Upper lobe of left lung (tissue), 4 donors: ENCODE measurements at regions not wholly inside any gene's neighbourhood (a gene's known extent, or its start where the extent isn't known, plus 50 kb on each side); places are given as distances from the start of the nearest gene placed in this dataset.

Source experiments
- CTCF ChIP-seq, 6 experiments: fragments of 450-650 bp in 4 of 6; fragments of 200-600 bp in 2 of 6; sonication (generic) in 2 of 6; IDR thresholded peaks; one replicate each; pipeline ENCODE4 v1.5.1; 2016 to 2019; ENCODE audit warnings: antibody characterized with exemption in 6 of 6
- EP300 ChIP-seq, 4 donors: sonication (generic); formaldehyde crosslinking; IDR thresholded peaks; one replicate each; pipeline ENCODE4 v1.5.1; 2017; ENCODE audit warnings: antibody characterized with exemption in 4 of 4, control low read depth in 2 of 4
- POLR2A ChIP-seq, 4 donors: fragments of 450-650 bp; IDR thresholded peaks; one replicate each; pipeline ENCODE4 v1.5.1; 2016 to 2017; ENCODE audit warnings: antibody characterized with exemption in 4 of 4, mild to moderate bottlenecking in 2 of 4
- POLR2AphosphoS5 ChIP-seq, 2 donors: sonication (generic); formaldehyde crosslinking; IDR thresholded peaks; one replicate each; pipeline ENCODE4 v1.5.1; 2017; ENCODE audit warnings: antibody characterized with exemption in 2 of 2

DNA sequence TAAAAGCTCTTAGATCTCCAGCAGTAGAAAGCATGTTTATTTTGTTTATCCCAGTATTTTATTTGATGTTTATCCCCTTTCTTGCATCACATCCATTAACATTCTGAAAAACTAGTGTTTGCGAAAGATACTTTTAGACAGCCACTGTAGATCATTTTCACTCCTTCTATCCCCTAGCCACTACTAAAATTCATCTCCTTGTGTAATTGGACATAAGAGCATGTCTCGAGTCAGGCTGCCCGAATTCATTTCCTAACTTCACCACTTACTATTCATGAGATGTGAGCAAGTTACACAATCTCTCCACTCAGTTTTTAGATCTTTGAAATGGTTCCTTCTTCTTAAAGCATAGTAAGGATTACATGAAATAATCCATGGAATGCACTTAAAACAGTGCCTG lies 514.0 kb downstream of the KLF5 start:
- TF ChIP-seq CTCF (IDR thresholded peaks at IDR 0.05) = no peak
- no peak for TF ChIP-seq EP300 (IDR thresholded peaks at IDR 0.05)
- no peak for TF ChIP-seq POLR2A (IDR thresholded peaks at IDR 0.05)
- TF ChIP-seq POLR2AphosphoS5 (IDR thresholded peaks at IDR 0.05) = no peak
